Left colon (tissue), 2 donors: ENCODE measurements at regions not wholly inside any gene's neighbourhood (a gene's known extent, or its start where the extent isn't known, plus 50 kb on each side); places are given as distances from the start of the nearest gene placed in this dataset.

Source experiments
- ATAC-seq: fragments of 200-7000 bp; cut with Tn5 transposase; one replicate; pipeline ENCODE4 v1.9.1; 2020; ENCODE audit warnings: mild to moderate bottlenecking, moderate library complexity
- DNase-seq, 2 donors: peaks; one replicate each; pipeline ENCODE4 v3.0.0-alpha.2; 2020
- intact Hi-C, 2 donors: fragments of 100-400 bp; cut with DNase I in 1 of 2; cut with micrococcal nuclease in 1 of 2; formaldehyde crosslinking; loops; one replicate each; pipeline versions ENCODE4 v1.11.2 to v1.14.0; 2022; cut with DNase I, micrococcal nuclease
- donor health status: DM: no; HTN: no; CAD: no.
- donor health status: DM: yes; HTN: yes; CAD: no.

DNA sequence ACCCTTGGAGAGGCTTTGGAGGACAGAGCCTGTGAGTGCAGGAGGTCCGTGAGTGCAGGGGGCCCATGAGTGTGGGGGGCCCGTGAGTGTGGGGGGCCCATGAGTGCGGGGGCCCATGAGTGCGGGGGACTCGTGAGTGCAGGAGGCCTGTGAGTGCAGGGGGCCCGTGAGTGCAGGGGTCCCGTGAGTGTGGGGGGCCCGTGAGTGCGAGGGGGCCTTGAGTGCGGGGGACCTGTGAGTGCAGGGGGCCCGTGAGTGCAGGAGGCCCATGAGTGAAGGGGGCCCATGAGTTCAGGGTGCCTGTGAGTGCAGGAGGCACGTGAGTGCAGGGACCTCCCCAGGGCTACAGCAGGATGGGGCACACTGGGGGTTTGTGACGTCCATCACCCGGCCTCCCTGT, 108.3 kb upstream of the TTC34 start:
- intact Hi-C loops = no loop called here

DNA sequence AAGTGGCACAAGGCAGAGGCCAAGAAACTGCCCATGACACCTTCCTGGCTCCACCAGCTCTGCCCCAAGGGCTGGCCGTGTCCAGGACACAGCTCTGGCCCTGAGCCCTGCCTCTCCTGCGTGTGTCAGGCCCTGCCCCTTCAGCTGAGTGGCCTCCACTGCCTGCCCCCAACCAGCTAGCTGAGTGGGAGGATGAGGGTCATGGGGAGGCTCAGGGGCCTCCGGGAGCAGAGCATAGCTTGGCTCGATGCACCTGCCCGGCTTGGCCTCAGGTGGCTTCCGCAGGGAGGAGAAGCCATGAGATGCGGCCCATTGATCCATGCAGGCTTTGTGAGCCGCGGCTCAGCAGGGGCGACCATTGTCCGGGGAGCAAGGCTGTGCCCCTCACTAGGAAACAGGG, 108.7 kb upstream of the TTC34 start:
- DNase-seq = no peak
- ATAC-seq = no peak
- intact Hi-C loops = no loop called here

More for the DNA sequence above, 108.3 kb upstream of the TTC34 start:
- no peak for ATAC-seq
- no peak for DNase-seq

DNA sequence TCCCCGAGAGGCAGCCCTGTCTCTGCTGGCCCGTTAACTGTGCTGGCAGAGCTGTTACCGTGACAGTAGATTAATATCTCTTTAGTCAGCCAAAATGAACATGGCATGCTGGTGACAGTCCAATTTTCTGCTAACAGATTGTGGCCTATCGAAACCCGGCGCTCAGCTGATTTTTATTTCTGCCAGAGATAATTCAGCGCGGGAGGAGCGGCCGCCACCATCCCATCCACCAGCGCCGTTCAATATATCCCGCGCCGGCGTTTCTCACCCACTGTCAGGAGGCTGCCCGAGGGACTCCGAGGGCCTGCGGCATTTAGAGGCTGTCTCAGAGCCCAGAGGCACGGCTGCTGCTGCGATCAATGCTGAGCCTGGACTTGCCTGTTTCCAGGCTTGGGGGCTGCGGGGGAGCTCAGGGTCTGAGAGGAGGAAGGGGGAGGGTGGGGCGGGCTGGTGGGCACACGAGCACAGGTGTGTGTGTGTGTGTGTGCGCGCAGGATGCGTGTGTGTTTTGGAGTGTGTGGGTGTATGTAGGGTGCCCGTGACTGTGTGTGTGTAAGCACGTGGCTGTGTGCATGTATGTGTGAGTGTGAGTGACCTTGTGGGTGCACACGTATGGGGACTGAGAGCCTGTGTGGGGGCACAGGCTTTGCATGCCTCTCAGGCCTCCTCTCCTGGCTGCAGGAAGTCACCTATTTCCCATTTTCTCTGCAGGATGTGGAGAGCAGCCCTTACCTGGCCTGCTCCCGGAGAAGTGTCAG, 109.7 kb upstream of the ACTRT2 start:
- ATAC-seq (no peak), DNase-seq (no peak)
- intact Hi-C loops = no loop called here

DNA sequence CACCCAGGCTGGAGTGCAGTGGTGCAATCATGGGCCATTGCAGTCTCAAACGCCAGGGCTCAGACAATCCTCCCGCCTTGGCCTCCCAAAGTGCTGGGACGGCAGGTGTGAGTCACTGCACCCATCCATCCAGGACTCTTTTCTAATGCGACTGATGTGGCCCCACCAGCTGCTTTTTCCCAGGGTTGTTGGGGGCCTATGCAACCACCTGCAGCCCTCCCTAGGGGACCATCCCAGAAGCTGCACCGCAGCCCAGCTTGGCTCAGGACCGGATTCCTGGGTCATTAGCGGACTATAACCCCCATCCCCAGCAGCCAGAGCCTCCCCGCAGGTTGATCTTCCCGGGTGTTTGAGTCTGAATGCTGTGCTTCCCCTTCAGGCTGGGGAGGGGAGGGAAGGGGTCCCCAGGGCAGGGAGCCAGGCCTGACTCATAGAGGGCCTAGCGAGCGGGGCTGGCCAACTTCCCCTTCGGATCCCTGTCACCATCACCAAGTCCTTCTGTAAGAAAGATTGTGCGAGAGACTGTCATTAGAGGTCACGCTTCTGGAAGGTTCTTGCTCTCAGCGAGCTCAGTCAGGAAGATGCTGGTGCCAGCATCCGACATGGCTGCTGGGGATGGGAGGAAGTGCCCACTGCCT, 108.7 kb upstream of the ACTRT2 start:
- no peak for DNase-seq
- intact Hi-C loops = no loop called here
- no peak for ATAC-seq

DNA sequence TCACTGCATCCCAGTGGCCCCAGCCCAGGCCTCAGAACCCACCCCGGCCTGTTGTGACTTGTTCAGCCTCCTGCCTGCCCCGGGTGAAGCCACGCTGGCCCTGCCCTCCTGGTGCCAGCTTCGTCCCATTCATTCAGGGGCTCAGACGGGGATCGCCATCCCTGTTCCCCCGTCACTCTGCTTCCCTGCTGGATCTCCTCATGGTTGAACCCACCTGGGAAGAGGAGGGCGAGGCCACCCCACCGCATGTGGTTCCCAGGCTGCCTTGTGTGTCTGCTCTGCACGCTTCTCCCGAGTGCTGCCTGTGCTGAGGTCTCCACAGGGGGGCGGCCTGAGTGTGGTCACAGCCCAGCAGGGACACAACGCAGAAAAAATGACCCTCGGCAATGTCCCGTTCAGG, 108.2 kb upstream of the ACTRT2 start:
- no peak for DNase-seq
- intact Hi-C loops = no loop called here
- no peak for ATAC-seq

DNA sequence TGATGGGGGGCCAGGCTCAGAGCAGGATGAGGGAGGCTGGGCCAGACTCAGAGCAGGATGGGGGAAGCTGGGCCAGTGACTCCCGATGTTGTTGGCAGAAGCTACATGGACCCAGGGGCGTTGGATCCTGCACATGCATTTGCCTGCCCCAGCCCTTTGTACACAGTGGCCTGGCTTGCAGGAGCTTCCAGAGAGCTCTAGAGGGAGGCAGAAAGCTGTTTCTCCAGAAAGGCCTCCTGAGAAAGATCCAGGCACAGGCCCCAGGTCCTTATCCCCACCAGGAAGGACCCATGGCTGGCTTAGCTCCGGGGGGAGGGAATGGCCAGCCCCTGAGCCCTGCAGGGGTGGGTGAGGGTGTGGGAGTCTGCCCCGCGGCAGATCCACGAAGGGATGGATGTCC, 106.6 kb upstream of the ACTRT2 start:
- ATAC-seq (no peak), DNase-seq (no peak)
- intact Hi-C loops = no loop called here

DNA sequence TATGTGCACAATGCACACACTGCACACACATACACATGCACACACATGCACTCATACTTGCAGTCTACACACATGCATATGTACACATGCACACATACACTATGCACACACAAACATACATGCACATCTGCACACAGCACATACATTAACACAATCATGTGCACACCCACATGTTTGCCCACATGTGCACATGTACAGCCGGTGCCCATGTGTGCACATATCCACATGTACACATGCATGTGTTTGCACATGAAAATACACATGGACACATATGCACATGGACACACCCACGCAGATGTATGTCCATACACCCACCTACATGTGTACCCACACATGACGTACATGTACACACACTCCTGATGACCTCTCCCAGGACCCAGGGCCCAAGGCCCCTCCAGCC, 105.1 kb upstream of the ACTRT2 start:
- DNase-seq = no peak
- intact Hi-C loops = no loop called here
- ATAC-seq = no peak

DNA sequence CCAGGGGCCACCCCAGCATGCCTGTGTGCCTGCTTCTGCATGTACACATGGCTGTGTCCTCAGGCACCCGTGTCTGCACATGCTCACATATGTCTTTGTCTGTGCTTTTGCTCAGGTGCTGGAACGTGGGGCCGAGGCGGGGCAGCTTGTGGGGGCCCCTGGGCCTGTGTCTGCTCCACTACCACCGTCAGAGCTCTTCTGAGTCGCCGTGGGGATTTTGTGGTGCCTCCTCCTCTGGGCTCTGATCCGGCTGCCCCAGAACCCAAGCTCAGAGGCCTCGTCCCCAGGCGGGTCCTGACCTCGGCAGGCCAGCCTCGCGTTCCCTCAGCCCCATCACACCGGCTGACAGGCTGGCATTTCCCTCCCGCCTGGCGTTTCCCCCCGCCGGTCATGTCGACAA, 104.6 kb upstream of the ACTRT2 start:
- intact Hi-C loops = no loop called here
- no peak for ATAC-seq
- no peak for DNase-seq

DNA sequence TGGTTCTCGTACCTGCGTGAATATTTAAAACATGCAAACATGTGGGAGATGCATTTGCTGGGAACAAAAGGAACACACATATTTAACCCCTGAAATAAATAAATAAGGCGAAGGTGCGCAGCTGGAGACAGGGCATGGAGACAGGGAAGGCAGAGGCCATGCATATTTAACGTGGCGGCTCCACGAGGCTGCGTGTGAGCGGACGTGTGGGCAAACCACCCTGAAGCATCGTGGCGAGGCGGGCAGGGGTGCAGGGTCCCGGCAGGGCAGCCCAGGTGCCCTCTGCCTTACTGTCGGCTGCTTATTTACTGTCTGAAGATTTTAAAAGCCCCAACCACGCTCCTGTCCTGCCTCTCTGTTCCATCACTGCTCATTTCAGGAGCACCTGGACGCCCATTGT, 104.0 kb upstream of the ACTRT2 start:
- DNase-seq = no peak
- intact Hi-C loops = no loop called here
- ATAC-seq = no peak

DNA sequence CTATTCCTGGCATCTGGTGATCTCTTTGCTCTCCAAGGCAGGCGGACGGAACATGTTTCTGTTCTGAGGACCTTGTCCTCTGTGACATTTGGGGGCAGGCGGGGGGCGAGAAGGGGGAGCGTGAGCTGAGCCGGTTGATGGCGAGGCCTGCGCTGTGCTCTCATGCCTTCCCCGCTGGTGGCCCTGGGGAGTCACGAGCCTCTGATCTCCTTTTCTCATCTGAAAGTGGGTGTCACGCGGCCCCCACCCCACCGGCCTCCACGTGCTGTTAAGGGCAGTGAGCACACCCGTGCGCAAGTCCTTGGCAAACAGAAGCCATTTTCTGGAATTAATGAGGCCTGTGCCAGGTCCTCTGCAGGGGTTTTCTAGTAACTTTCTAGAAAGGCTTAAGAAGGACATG, 102.8 kb upstream of the ACTRT2 start:
- intact Hi-C loops = no loop called here
- DNase-seq (no peak), ATAC-seq (no peak)

DNA sequence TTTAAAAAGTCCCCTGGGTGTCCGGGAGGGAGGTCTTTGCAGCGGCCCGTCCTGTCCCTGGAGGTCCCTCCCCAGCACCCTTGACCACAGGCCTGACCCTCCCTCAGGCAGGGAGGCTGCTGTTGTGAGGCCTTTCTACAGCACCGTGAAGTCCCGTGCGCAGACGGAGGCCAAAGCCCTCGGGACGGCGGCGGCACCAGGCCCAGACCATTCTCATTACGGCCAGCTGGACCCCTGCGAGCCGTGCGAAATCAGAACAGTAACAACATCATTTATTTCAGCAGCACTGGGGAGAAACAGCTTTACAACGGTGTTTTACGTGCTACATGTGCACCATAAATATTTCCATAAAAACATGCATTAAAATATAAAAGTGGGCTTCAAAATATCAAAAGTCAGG, 101.4 kb upstream of the ACTRT2 start:
- no peak for ATAC-seq
- intact Hi-C loops = no loop called here
- no peak for DNase-seq

DNA sequence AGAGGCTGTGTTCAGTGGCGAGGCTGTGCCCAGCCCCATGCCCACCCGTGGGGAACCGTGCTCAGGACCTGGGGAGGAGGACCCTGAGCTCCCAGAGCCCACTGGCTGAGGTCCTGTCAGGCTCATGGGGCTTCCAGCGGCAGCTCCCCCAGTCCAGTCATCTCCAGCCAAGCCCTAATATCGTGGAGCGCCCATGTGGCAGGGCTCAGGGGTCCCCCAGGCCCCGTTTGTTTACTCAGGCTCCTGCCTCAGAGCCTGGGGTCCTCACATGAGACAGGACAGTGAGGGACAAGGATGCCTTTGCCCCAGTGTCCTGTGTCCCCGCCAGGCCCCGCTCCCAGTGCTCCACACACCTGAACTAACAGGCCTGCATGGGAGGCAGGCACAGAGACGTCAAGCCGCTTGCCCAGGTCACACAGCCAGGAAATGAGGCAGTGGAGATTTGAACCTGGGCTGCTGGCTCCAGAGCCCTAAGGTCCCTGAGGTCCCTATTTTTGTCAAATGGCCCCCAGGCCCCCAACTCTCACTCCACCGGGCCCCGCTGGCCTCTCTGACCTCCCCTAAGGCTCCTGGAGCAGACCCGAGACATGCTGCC, 100.7 kb upstream of the ACTRT2 start:
- DNase-seq (no peak), ATAC-seq (no peak)
- intact Hi-C loops = no loop called here

DNA sequence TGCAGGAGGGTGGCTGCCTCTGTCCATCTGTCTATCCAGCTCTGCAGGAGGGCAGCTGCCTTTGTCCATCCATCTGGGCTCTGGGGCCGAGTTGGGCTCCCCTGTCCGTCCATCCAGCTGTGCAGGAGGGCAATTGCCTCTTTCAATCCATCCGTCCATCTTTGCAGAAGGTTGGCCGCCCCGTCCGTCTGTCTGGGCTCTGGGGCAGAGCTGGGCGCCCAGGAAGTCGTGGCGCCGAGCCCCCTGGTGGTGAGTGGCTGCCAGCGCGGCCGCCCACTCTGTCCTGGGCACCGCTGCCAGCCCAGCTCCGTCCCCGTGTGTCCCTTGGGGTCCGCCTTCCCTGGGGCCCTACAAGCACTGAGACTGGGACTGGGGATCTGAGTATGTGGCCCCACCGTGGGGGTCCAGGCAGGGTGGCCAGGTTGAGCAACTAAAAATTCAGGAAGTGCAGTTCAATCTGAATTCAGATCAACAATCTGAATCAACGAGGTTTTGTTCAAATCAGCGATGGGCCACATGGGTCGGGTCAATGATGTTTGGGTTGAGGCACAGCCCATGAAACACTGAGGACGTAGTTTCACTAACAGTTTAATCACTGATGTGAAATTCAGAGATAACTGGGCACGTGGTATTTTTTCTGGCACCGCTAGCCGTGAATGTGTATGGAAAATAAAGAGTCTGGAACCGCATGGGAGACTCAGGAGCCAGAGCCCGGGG, 99.1 kb upstream of the ACTRT2 start:
- DNase-seq = peak in 1 of 2 donors; percentile 51
- ATAC-seq = peak; percentile 69
- intact Hi-C loops = no loop called here

DNA sequence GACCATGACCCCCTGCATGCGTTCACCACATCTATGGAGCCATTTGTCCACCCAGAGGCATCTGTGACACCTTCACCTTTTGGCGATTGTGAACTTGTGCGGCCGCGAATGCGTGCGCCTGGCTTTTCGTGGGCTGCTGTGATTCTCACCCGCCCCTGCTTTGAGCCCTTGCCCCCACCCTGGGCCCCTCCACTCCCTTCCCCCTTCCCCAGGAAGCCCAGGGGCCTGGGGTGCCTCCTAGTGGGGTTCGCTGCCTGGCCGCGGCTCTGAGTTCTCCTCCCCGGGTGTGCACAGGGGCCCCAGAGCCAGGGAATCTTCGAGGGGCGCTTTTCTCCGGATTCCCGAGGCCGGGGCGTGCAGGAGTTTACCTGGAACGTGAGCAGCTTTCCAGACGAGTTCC, 97.9 kb upstream of the ACTRT2 start:
- ATAC-seq = no peak
- intact Hi-C loops = no loop called here
- no peak for DNase-seq

DNA sequence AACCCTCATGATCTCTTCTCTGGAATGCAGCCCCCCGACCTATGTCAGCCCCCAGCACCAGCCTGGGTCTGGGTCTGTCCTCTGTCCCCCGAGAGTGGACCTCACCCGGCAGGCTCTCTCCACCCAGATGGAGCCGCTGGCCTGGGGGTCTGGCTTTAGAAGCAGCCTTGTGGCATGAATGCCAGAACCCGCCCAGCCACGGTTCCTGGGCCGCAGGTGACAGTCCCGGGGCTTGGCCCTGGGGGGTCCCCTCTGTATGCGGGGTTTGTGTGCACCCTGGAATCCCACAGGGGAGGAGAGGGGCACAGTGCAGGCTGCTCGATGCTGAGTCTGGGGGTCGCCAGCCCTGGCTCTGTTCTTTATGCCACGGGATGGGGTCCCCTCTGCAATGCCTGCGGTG, 96.0 kb upstream of the ACTRT2 start:
- DNase-seq = no peak
- intact Hi-C loops = no loop called here
- no peak for ATAC-seq

DNA sequence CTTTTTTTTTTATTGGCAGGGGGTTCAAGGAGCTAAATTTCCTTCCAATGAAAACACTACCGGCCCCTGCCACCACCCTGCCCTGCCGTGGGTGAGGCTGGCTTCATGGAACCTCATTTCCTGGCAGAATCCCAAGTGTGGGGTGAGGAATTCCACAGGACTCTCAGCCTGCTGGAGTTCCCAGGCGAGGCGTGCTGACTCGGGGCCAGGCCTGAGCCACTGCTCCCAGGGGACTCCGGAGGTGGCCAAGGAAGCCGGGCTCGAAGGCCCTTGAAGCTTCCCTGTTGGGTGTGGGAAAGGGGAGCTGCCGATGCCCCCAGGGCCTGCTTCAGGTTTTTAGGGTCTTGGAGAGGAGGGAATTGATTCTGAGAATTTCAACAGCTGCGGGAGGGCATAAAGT, 95.3 kb upstream of the ACTRT2 start:
- ATAC-seq (no peak), DNase-seq (no peak)

DNA sequence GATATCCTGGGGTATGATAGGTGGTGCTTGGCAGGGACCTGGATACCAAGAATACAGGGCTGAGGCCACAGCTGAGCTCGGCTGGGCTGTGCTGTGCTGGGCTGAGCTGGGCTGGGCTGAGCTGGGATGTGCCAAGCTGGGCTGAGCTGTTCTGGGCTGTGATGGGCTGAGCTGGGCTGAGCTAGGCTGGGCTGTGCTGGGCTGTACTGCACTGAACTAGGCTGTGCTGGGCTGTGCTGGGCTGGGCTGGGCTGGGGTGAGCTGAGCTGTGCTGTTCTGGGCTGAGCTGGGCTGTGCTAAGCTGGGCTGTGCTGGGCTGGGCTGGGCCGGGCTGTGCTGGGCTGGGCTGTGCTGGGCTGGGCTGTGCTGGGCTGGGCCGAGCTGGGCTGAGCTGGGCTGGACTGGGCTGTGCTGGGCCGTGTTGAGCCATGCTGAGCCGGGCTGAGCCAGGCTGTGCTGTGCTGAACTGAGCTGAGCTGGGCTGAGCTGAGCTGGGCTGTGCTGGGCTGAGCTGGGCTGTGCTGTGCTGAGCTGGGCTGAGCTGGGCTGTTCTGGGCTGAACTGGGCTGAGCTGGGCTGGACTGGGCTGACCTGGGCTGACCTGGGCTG, 94.7 kb upstream of the ACTRT2 start:
- intact Hi-C loops = no loop called here
- DNase-seq (no peak), ATAC-seq (no peak)

More for the DNA sequence above, 95.3 kb upstream of the ACTRT2 start:
- intact Hi-C loops = no loop called here

DNA sequence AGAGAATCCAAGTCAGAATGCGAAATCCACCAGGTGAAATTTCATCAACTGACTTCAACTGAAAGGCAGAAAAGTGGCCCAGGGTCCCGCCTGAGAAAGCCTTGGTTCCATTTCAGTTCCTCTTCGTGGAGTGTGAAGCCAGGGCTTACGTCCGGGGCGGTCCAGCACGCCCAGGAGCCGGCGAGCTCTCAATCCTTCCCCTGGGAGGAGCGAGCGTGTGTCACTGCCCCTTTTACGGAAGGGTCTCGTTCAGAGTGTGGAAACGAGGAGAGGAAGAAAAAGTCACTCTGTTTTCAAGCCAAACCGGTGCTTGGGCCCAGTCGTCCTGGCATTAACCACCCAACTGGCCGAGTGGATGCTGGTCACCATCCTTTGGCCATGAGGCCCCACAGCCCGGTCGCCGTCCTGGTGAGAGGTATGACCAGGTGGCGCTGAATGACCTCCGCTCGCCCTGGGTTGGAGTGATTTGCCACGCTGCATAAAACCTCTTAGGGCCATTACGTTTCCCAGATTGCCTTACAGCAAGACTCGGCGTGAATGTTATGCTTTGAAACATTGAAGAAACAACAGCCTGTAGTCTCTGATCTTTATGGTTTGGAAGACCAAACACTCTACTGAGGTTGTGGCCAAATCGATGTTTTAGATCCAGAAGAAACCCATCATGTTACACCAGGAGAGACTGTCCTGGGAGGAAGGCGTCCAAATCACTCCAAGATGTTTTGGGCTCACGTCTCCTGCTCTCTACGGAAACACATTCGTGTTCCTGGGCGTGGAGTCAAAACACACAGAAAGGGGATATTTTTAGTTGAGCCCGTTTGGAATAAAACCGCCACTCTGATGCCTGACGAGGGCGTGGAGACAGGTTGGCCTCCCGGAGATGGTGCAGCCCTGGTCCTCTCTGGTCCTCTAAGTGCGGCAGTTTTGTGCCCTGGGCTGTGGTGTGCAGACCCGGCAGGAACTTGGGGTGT, 93.6 kb upstream of the ACTRT2 start:
- peak in 1 of 2 donors; percentile 11 for DNase-seq
- no peak for ATAC-seq
- intact Hi-C loops = no loop called here
